HG03354 (cell line): ENCODE measurements at regions not wholly inside any gene's neighbourhood (a gene's known extent, or its start where the extent isn't known, plus 50 kb on each side); places are given as distances from the start of the nearest gene placed in this dataset.
"Not testable (repeated sequence)": the region's sequence is repeated elsewhere in the genome, so short reads cannot be mapped to it uniquely, and the experiment has no call there.

ENCODE experiments used
- ATAC-seq: cut with Tn5 transposase; IDR thresholded peaks from one replicate; pipeline ENCODE4 v1.9.1; 2021; ENCODE audit warnings: mild to moderate bottlenecking; ENCODE audit not compliant: unreplicated experiment, poor library complexity, severe bottlenecking

DNA sequence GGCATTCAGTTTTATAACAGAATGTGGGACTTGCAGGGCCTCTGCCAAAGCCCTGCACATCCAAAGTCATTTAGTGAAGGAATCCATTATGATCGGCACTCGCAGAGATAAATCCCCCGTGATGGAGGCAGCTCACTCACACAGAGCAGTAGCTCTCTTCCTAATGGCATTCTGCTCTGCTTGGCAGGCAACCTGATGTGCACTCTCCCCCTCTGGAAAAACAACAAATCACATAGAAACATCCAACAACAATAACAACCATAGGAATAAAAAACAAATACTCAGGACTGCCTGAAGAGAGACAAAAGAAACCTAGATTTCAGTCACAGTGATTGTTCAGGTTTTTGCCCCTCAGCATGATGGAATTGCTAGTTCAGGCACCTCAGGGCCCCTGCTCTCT lies 59.7 kb downstream of the NAA11 start:
- ATAC-seq: no peak

DNA sequence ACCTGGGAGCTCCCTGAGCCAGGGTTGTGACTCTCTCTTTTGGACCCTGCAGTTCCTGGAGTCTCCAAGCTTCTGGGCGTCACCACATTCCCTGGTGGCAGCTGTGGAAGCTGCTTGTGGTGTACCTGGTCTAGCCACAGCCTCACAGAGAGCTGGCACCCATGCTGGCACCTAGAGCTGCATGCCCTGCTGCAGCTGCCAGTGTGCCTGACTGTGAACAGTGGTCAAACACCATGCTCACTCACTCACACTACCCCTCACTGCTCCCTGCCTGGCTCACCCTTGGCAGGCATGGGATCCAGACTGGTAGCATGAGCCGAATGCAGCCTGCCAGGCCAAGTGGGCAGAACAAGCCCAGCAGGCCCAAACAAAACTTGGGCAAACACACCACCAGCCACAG lies 66.6 kb downstream of the NAA11 start:
- ATAC-seq: no peak

DNA sequence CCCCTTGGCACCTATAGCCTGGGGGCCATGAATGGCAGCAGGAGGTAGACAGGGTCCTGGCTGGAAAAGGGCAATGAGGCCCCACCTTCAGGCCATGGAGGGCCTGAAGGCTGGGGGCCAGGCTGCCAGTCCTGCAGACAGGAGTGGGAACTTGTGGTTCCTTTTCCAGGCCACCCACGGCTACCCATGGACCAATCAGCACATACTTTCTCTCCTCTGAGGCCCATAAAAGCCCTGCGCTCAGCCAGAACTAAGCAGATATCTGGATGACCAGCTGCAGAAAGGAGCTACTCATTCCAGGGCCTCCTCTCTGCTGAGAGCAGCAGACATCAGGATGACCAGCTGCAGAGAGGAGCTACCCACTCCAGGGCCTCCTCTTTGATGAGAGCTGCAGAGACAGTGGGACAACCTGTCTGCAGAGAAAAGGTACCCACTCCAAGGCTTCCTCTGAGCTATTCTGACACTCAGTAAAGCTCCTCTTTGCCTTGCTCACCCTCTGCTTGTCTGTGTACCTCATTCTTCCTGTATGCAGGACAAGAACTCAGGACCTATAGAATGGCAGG lies 67.2 kb downstream of the NAA11 start:
- ATAC-seq: no peak

DNA sequence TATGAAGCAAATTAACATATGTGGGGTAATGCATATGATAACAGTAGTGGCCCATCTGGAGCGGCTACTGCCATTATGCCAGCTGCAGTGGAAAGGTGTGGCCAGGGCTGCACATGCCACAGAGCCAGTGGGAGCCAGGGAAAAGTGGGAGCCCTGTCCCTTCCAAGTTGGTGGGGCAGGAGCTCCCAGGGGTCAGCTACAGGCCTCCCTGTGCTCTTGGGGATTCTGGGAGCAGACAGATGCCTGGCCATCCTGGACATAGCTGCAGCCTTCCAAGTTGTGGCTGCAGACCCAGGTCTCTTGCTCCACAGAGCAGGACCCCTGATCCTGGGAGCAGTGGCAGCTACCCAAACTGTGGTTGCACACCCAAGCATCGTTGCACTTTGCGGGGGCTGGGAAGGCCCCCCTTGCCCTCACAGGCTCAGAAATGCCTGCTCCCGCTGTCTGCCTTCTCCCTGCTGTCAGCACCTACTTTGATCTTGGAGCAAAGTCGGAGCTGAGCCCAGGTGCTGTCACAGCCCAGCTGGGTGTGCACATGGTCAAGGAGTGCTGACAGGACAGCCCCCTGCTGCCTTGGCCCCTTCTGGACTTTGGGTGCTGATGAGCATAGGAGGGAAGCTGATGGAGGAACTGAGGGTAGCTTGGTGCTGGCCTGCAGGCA lies 67.8 kb downstream of the NAA11 start:
- ATAC-seq: no peak

DNA sequence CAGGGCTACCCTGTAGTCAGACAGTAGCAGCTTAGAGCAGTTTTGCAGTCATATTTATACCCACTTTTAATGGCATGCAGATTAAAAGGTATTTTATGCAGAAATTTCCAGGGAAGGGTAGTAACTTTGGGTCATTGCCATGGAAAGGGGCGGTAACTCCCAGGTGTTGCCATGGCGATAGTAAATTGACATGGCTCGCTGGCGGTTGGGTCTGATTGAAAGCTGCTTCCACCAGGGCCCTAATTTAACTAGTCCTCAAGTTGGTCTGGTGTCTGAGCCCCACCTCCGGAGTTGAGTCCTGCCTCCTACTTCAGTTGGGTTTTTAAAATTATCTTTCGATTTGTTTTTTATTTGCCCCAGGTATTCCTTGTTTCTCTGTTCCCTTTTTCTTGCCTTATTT lies 70.1 kb downstream of the NAA11 start:
- ATAC-seq: no peak

DNA sequence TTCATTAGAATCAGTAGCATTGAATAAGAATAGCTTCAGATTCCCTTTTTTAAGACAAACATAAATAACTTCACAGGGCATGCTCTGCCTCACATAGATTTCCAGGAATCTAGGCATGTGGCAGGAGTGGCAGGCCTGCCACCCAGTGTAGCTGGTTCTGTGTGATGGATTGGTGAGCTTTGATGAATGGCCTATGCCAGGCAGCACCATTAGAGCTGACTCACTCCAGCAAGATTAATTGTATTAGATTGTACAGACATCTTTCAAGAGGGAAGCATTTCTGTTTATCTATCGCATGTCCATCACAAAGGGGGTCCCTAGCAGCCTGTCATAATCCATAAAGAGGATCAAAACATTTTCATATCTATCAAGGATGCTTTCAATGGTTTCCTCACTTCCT lies 71.9 kb downstream of the NAA11 start:
- ATAC-seq: no peak

DNA sequence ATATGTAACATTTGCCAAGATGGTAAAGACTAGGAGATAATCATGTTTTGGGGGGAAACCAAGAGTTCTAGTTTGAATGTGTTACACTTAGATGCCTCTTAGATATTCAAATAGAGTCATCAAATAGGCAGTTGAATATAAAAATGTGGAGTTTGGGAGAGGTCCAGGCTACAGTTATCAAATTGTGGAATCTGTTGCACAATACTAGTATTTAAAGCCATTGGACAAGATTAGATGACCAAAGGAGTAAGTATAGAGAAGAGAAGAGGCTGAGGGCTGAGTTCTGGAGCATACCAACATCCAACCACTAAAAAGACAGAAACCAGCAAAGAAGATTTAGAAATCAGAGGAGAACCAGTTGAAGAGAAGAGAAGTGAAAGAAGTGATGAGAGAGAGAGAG lies 72.7 kb downstream of the NAA11 start:
- no peak for ATAC-seq

DNA sequence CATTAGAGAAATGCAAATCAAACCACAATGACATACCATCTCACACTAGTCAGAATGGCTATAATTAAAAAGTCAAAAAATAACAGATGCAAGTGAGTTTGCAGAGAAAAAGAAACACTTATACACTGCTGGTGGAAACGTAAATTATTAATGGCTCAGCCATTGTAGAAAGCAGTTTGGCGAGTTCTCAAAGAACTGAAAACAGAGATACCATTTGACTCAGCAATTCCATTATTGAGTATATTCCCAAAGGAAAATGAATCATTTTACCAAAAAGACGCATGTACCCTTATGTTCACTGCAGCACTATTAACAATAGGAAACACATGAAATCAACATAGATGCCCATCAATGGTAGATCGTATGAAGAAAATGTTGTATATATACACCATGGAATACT lies 75.0 kb downstream of the NAA11 start:
- ATAC-seq: peak; percentile 60

DNA sequence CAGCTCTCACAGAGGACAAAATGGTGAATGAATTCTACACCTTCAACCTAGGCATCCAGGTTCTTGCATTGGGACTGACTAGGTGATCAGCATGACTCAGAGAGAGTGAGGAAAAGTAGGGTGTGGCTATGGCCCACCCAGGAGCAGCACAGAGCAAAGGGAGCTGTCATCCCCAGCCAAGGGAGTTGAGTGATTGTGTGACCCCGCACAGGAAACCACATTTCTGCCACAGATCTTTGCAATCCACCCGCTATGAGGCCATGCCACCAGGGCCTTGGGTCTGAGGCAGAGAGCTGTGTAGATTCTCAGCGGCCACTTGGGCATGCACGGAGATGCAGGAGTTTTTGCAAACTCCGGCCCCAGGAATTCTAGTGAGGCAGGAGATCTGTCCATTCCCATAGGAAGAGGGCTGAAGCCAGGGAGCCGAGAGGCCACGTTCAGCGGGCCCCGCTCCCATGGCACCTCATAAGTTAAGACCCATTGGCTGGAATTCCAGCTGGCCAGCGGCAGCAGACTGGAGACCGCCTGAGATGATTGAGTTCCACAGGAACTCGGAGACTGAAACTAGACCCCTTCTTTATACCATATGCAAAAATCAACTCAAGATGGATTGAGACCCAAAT lies 75.9 kb downstream of the NAA11 start:
- ATAC-seq: peak; percentile 63

DNA sequence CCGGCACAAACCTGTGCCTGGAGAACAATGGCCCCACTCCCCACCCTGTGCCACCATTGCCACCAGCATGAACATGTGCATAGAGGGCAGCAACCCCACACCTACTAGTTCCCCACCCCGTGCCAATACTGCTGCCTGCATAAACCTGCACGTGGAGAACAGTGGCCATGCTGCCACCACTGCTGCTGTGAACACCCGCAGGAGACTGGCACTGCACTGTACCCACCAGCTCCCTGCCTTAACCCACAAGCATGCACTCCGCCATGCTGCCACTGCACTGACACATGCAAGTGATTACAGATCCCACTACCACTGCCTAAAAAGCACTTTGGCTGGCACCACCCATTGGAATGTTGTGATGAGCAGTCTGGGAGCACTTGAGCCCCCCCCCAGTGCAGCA lies 77.3 kb downstream of the NAA11 start:
- ATAC-seq: no peak

DNA sequence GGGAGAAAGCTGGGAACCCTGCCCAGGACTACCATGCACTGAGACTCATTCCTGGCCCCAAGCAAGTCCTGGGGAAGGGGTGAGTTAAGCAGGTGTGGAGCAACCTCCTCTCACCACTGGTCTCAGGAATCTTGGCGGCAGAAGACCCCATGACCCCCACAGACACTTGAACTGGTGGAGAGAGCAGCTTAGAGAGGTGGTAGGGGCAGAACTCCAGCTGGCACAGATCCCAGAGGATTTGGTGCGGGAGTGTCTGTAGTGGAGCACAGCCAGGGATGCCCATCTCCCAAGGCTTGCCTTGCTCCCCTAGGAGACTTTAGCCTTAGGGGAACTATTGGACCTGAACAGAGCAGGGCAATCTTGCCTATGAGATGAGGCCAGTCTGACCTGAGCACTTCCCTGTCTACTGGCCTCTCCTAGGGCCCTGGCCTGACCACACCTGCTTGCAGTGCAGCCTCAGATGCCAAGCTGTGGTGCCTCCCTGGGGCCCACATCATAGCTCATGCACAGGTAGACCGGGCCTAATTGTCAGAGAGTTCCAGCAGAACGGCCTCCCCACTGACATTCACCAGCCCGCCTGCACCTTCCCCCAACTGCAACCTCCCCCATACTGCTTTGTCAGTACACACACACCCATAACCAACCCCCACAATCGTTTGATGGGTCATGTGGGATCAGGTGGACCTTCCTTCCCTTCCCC lies 78.0 kb downstream of the NAA11 start:
- no peak for ATAC-seq

DNA sequence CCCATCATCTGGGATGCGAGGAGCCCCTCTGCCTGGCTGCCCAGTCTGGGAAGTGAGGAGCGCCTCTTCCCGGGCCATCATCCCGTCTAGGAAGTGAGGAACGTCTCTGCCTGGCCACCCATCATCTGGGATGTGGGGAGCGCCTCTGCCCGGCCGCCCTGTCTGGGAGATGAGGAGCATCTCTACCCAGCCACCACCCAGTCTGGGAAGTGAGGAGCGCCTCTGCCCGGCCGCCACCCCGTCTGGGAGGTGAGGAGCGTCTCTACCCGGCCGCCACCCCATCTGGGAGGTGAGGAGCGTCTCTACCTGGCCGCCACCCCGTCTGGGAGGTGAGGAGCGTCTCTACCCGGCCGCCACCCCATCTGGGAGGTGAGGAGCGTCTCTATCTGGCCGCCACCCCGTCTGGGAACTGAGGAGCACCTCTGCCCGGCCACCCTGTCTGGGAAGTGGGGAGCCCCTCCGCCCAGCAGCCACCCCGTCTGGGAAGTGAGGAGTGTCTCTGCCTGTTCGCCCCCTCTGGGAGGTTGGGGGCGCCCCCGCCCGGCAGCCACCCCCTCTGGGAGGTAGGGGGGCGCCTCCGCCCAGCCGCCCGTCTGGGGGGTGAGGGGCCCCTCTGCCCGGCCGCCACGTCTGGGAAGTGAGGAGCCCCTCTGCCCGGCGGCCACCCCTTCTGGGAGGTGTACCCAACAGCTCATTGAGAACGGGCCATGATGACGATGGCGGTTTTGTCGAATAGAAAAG lies 80.5 kb downstream of the NAA11 start:
- ATAC-seq: not testable (repeated sequence)

DNA sequence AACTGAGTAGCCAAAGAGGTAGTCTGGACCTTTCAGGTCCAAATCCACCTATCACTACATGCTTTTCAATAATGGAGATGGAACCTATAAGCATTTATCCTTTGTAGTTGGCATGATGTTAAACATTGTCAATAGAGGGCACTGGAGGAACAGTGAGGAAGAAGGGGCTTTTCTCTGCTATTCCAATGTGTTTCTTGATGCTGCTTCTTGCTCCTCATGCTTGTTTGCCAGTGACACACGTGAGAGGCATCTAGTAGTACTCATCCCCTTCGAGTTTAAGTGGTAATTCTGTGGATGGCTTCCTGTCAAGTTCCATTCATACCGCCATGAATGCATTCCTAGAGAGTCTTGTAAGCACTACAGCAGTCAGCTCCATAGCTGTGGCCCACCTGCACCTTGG lies 84.0 kb downstream of the NAA11 start:
- ATAC-seq: peak; percentile 44

DNA sequence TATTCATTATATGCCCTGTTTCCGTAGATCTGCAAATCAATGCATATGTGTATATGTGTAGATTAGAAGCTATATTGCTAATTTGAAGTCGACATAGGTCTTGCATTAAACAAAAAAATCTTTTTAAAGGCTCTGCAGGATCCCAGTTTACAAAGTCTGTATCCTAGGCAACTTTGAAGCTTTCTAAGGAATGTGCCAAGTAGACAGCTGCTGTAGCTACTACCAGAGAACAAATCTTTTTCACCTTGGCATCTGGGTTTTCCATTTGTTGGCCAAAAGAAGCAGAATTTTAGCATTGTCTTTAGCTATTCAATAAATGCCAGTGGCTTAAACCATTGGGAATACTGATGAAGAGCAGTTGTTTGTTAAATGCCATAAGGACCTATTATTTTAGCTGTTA lies 88.0 kb downstream of the NAA11 start:
- ATAC-seq: no peak

DNA sequence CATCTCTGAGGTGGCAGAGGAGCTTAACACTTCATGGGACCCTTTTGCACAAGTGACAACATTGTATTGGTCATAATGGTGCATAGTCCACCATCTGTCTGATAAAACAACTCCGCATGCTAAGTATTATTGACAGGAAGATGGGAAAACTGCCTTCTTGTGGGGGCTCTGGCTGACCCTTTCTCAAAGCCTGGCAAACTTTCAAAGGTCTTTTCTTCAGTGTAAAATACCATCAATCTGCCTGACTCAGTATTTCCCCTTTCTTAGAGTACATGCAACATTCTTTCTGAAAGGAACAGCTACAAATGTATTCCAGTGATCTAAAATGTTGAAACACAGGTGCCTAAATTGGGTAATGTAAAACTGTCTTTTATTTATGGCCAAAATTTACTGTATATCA lies 89.1 kb downstream of the NAA11 start:
- ATAC-seq: no peak

DNA sequence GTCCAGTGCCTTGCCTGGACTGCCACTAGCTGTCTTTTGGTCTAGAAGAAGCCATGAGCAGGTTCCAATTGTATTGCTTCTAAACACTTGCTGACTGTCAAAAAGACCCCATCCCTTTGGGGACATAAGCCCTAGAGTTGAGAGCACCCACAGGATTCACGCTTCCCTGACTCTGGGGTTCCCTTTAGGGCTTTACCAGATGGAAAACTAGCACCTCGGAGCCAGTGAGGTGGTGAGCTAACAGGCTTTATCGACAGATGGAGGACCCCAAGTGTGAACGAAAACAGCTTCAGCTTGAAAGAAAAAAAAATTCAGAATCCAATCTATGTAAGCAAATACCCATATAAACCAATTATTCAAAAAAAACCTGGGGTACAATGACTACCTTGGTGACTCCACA lies 90.8 kb downstream of the NAA11 start:
- ATAC-seq: no peak

DNA sequence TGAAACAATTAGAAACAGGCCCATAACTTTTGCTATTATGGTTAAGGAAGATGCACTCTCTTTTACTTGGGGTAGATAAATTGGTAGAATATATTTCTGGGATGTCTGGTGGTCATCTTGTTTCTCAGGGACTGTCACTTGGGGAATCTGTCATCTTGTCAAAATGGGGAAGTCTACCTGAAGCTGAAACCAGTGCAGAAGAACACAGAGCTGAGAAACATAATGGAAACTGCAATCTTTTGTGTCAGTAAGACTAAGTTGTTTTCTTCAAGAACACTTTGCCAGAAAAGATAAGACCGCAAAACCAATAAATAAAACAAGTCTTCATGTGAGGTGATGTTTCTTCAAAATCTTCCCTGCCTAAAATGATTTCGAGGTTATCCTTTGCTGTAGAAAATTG lies 92.0 kb downstream of the NAA11 start:
- no peak for ATAC-seq

DNA sequence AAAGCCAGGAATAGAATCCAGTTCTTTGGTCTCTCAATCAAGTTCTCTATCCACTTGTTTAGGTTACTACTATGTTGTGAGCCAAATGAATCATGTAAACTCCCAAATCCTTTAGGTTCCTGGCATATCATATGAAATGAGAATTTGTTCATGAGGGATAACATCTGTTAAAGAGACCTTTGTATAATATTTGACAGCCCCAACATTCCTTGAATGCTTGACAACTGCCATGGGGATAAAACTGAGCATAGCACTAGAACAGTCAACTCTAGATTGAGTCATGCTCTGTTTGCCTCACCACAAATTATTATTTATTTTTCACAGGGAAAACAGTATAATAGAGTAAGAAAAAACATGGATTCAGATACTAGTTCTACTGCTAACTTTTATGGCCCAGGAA lies 93.3 kb downstream of the NAA11 start:
- ATAC-seq: no peak

DNA sequence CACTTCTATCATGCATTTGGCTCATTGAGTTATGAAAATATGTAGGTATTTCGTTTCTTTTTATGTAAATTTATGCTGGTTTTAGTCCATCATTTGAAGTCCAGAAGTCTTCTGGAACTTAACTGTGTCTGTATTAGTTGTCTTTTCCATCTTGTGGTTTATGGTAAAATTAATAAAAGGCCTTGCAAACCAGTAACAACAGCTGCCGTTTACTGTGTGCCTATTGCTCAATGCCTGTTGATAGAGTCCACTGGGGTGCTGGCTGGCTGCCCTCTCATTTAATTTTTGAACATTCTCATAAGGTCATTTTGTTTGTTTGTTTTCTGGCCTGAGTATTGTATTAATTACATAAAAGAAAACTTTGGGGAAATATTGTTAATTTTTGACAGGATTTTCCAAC lies 98.0 kb downstream of the NAA11 start:
- no peak for ATAC-seq

DNA sequence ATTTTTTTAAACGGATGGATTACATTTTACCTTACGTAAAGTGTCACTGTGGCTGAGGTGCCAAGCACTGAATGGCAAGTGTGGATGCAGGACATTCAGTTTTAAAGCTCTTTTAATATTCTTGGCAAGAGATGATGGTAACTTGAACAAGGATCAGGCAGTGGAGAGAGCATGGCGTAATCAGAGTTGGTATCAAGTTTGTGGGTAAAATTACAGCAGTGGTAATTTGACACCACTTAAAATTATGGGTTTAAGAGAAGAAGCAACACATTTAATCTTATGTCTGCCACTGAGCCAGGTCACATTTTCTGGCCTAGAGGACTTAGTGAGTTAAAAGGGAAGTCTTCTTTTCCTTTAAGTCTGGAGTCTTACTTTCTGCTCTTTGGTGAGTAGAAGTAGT lies 100.5 kb downstream of the NAA11 start:
- no peak for ATAC-seq

DNA sequence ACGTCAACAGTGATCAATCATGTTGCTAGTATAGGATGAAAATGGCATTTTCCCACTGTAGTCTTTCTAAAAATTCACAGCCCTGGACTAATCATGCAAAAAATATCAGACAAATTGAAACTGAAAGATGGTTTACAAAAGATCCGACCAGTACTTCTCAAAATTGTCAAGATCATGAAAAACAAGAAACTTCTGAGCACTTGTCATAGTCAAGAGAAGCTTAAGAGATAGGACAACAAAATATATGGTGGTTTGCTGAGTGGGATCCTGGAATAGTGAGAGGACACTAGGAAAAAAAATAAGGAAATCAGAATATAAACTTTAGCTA lies 101.1 kb downstream of the NAA11 start:
- no peak for ATAC-seq
